H1 (cell line): ENCODE measurements at regions not wholly inside any gene's neighbourhood (a gene's known extent, or its start where the extent isn't known, plus 50 kb on each side); places are given as distances from the start of the nearest gene placed in this dataset.

Experiments
- CTCF ChIA-PET: fragments of 300-600 bp; sonication (Branson Sonifier 250); formaldehyde crosslinking; loops from one replicate; lab custom pipeline; 2021; ENCODE audit not compliant: partially characterized antibody; lab: Charles Lee
- POLR2A ChIA-PET: fragments of 300-600 bp; sonication (Branson Sonifier 250); formaldehyde crosslinking; loops from one replicate; lab custom pipeline; 2021; ENCODE audit warnings: inconsistent platforms; ENCODE audit not compliant: partially characterized antibody; lab: Charles Lee
- DNase-seq, 2 experiments: peaks; one replicate each; pipeline versions ENCODE4 v3.0.0 to v3.0.0-alpha.2; 2010 to 2022; ENCODE audit warnings: low spot score in 2 of 2, low read depth in 1 of 2, mixed read lengths in 1 of 2
- FAIRE-seq: peaks from 2 replicates; lab custom pipeline; 2011; peaks lifted over from hg19 to GRCh38; lab: Jason Lieb, UNC
- H2AFZ ChIP-seq: 2 replicates; pipeline ENCODE4 v1.8.1; 2012; ENCODE audit warnings: low read length, inconsistent platforms
- H2AK5ac ChIP-seq: 2 replicates; pipeline ENCODE4 v1.6.1; 2013; ENCODE audit warnings: low read depth, low read length
- H2BK120ac ChIP-seq: replicated peaks from 2 replicates; pipeline ENCODE3; 2013; ENCODE audit warnings: low read depth, low read length, inconsistent platforms
- H2BK12ac ChIP-seq: 2 replicates; pipeline ENCODE4 v1.6.1; 2013; ENCODE audit warnings: low read depth, low read length
- H2BK15ac ChIP-seq: 2 replicates; pipeline ENCODE4 v1.6.1; 2013; ENCODE audit warnings: low read length
- H2BK20ac ChIP-seq: 2 replicates; pipeline ENCODE4 v1.6.1; 2013; ENCODE audit warnings: low read length
- H2BK5ac ChIP-seq: 2 replicates; pipeline ENCODE4 v1.6.1; 2013; ENCODE audit warnings: low read depth, low read length
- H3K14ac ChIP-seq: 2 replicates; pipeline ENCODE4 v1.6.1; 2013; ENCODE audit warnings: inconsistent platforms; ENCODE audit not compliant: insufficient read length
- H3K18ac ChIP-seq: 2 replicates; pipeline ENCODE4 v1.6.1; 2013; ENCODE audit warnings: low read length; ENCODE audit errors: extremely low read depth
- H3K23ac ChIP-seq: 2 replicates; pipeline ENCODE4 v1.6.1; 2013; ENCODE audit warnings: inconsistent platforms; ENCODE audit not compliant: insufficient read length
- H3K23me2 ChIP-seq: 2 replicates; pipeline ENCODE4 v1.6.1; 2013; ENCODE audit warnings: low read depth, low read length
- H3K27ac ChIP-seq: 2 replicates; pipeline ENCODE4 v1.6.1; 2011; ENCODE audit warnings: low read depth, low read length, inconsistent platforms
- H3K27me3 ChIP-seq, 4 experiments: replicated peaks in 1 of 4; 1 replicate in 1 of 4; 2 replicates in 3 of 4; pipeline versions ENCODE4 v1.6.1 to v1.8.1; 2011 to 2013; ENCODE audit warnings: low read length in 3 of 4, mild to moderate bottlenecking in 3 of 4, inconsistent platforms in 2 of 4, mixed read lengths in 2 of 4, moderate library complexity in 1 of 4; ENCODE audit not compliant: control insufficient read depth in 3 of 4, insufficient read depth in 3 of 4; ENCODE audit errors: extremely low read depth in 1 of 4
- H3K36me3 ChIP-seq, 4 experiments: 2 replicates each; pipeline versions ENCODE4 v1.6.1 to v1.8.1; 2011 to 2013; ENCODE audit warnings: mild to moderate bottlenecking in 4 of 4, low read length in 3 of 4, moderate library complexity in 2 of 4, control low read depth in 1 of 4, inconsistent platforms in 1 of 4; ENCODE audit not compliant: insufficient read depth in 4 of 4, control insufficient read depth in 2 of 4
- H3K4ac ChIP-seq: replicated peaks from 2 replicates; pipeline ENCODE3; 2013; ENCODE audit warnings: low read length, low read depth, mixed read lengths, inconsistent platforms; ENCODE audit not compliant: insufficient read length
- H3K4me1 ChIP-seq, 4 experiments: replicated peaks in 1 of 4; 1 replicate in 1 of 4; 2 replicates in 3 of 4; pipeline versions ENCODE4 v1.6.1 to v1.8.1; 2011 to 2013; ENCODE audit warnings: low read length in 3 of 4, inconsistent platforms in 2 of 4, mixed read lengths in 1 of 4; ENCODE audit not compliant: insufficient read depth in 4 of 4, control insufficient read depth in 3 of 4
- H3K4me2 ChIP-seq, 2 experiments: 2 replicates each; pipeline versions ENCODE4 v1.6.1 to v1.8.1; 2011 to 2013; ENCODE audit warnings: low read depth in 2 of 2, low read length in 2 of 2, control low read depth in 1 of 2, inconsistent platforms in 1 of 2, mild to moderate bottlenecking in 1 of 2; ENCODE audit not compliant: insufficient read depth in 1 of 2
- H3K4me3 ChIP-seq, 4 experiments: fragments of 200-600, 300-600 bp in 1 of 4; sonication (generic), shearing (Covaris generic), sonication (Bioruptor Twin) in 1 of 4; 2 replicates each; pipeline versions ENCODE4 v1.5.1 to v1.8.1; 2011 to 2016; ENCODE audit warnings: low read length in 4 of 4, low read depth in 3 of 4, control low read depth in 2 of 4, inconsistent platforms in 2 of 4, mild to moderate bottlenecking in 2 of 4, mixed read lengths in 1 of 4, moderate library complexity in 1 of 4; ENCODE audit not compliant: insufficient read depth in 2 of 4; ENCODE audit errors: extremely low read depth in 1 of 4
- H3K56ac ChIP-seq: replicated peaks from 2 replicates; pipeline ENCODE3; 2013; ENCODE audit warnings: low read depth, mild to moderate bottlenecking, mixed read lengths, low read length, inconsistent platforms; ENCODE audit not compliant: insufficient read length
- H3K79me1 ChIP-seq: 2 replicates; pipeline ENCODE4 v1.6.1; 2013; ENCODE audit warnings: low read depth, low read length, control low read depth
- H3K79me2 ChIP-seq, 2 experiments: 2 replicates each; pipeline versions ENCODE4 v1.6.1 to v1.8.1; 2012 to 2013; ENCODE audit warnings: low read length in 2 of 2, mild to moderate bottlenecking in 2 of 2, inconsistent platforms in 1 of 2; ENCODE audit not compliant: insufficient read depth in 2 of 2, control insufficient read depth in 1 of 2
- H3K9ac ChIP-seq, 4 experiments: replicated peaks in 1 of 4; 1 replicate in 1 of 4; 2 replicates in 3 of 4; pipeline versions ENCODE4 v1.6.1 to v1.8.1; 2011 to 2013; ENCODE audit warnings: low read depth in 3 of 4, low read length in 3 of 4, control low read depth in 2 of 4, mild to moderate bottlenecking in 2 of 4, moderate library complexity in 2 of 4, inconsistent platforms in 1 of 4; ENCODE audit errors: extremely low read depth in 1 of 4
- H3K9me3 ChIP-seq, 2 experiments: 2 replicates each; pipeline versions ENCODE4 v1.6.1 to v1.8.1; 2012 to 2013; ENCODE audit warnings: mild to moderate bottlenecking in 2 of 2, moderate library complexity in 2 of 2, control low read depth in 1 of 2, inconsistent platforms in 1 of 2, low read depth in 1 of 2, low read length in 1 of 2, mixed read lengths in 1 of 2; ENCODE audit not compliant: insufficient read depth in 2 of 2
- H4K20me1 ChIP-seq, 2 experiments: replicated peaks in 1 of 2; 2 replicates each; pipeline versions ENCODE3 to v1.8.1; 2011 to 2013; ENCODE audit warnings: inconsistent platforms in 2 of 2, low read length in 2 of 2, mild to moderate bottlenecking in 1 of 2; ENCODE audit not compliant: insufficient read depth in 2 of 2, control insufficient read depth in 1 of 2
- H4K5ac ChIP-seq: 2 replicates; pipeline ENCODE4 v1.6.1; 2013; ENCODE audit warnings: low read length, low read depth, mixed read lengths, inconsistent platforms; ENCODE audit not compliant: insufficient read length
- H4K8ac ChIP-seq: 2 replicates; pipeline ENCODE4 v1.8.0; 2013; ENCODE audit warnings: mild to moderate bottlenecking, moderate library complexity, low read length, inconsistent platforms; ENCODE audit not compliant: insufficient read depth; ENCODE audit errors: extremely low read depth
- H4K91ac ChIP-seq: replicated peaks from 2 replicates; pipeline ENCODE3; 2013; ENCODE audit warnings: low read length, mixed read lengths, inconsistent platforms; ENCODE audit not compliant: insufficient read length
- CTCF ChIP-seq, 3 experiments: IDR thresholded peaks; 1 replicate in 2 of 3; 2 replicates in 1 of 3; pipeline versions ENCODE4 v1.5.1 to v1.6.1; 2011; ENCODE audit warnings: low read length in 3 of 3, mild to moderate bottlenecking in 3 of 3, inconsistent platforms in 2 of 3, low read depth in 1 of 3, moderate library complexity in 1 of 3; ENCODE audit not compliant: insufficient read depth in 1 of 3; ENCODE audit errors: control extremely low read depth in 1 of 3
- GABPA ChIP-seq: IDR thresholded peaks from 2 replicates; pipeline ENCODE4 v1.6.1; 2011; ENCODE audit warnings: mild to moderate bottlenecking, low read length, moderate library complexity, borderline replicate concordance; ENCODE audit not compliant: insufficient read depth
- HDAC6 ChIP-seq: IDR thresholded peaks from one replicate; pipeline ENCODE4 v1.7.1; 2012; ENCODE audit warnings: low read depth, mild to moderate bottlenecking, inconsistent platforms, low read length, moderate library complexity
- RAD21 ChIP-seq, 2 experiments: IDR thresholded peaks in 1 of 2; conservative IDR thresholded peaks in 1 of 2; 2 replicates each; pipeline ENCODE4 v1.6.1; 2011; ENCODE audit warnings: low read depth in 2 of 2, low read length in 2 of 2, improper control_type of control experiment in 1 of 2, inconsistent platforms in 1 of 2, mild to moderate bottlenecking in 1 of 2, moderate library complexity in 1 of 2
- SP1 ChIP-seq: IDR thresholded peaks from 2 replicates; pipeline ENCODE4 v1.6.1; 2011; ENCODE audit warnings: low read depth, low read length
- TBP ChIP-seq: IDR thresholded peaks from 2 replicates; pipeline ENCODE4 v1.6.1; 2011; ENCODE audit warnings: low read depth, low read length, improper control_type of control experiment
- TEAD4 ChIP-seq: IDR thresholded peaks from 2 replicates; pipeline ENCODE4 v1.6.1; 2012; ENCODE audit warnings: low read depth, low read length, inconsistent platforms, mixed read lengths
- WGBS, 2 experiments: shearing (Covaris generic) in 1 of 2; methylation state at CpG; one replicate each; pipeline versions ENCODE4 v1.1.6 to v1.1.7; 2013 to 2015; ENCODE audit warnings: low lambda C conversion rate in 2 of 2, mixed read lengths in 2 of 2, inconsistent platforms in 1 of 2, low coverage in 1 of 2, missing lambda C conversion rate in 1 of 2; ENCODE audit not compliant: insufficient replicate concordance in 2 of 2, insufficient coverage in 1 of 2, insufficient read length in 1 of 2; ENCODE audit errors: extremely low coverage in 1 of 2, missing lambda C conversion rate in 1 of 2; 5-methylcytosine and 5-hydroxymethylcytosine counted together

- H2BK20ac ChIP-seq, result no peak overlapping the region
- no peak overlapping the region for H3K4me2 ChIP-seq
- WGBS, 2 experiments, result 0% methylated on average over 1 of the region's 1 CpG; no CpG with 5 or more reads in 1 of the 2 experiments
- H2AFZ ChIP-seq, result no peak overlapping the region
- ChIA-PET POLR2A (no interaction called here), CTCF (interaction anchor here (0.7 to 1.5 kb wide), 6 partner anchors 20 to 1512 kb away, joined by 3 to 6 read pairs (median 3); no protein-coding TSS in a partner anchor)
- H3K9me3 ChIP-seq, result no peaks in the 10 kb centered on the region
- H3K18ac ChIP-seq, result no peak overlapping the region
- TF ChIP-seq GABPA, result no peak
- TF ChIP-seq RAD21 (IDR thresholded peaks at IDR 0.05 in 1 of 2, conservative IDR thresholded peaks at IDR 0.05 in 1 of 2; ENCODE audit: low read depth in 2 of 2, low read length in 2 of 2), result peak; percentile 92 to 93
- TF ChIP-seq HDAC6, result no peak
- TF ChIP-seq TEAD4, result peak; percentile 66
- TF ChIP-seq SP1, result no peak
- TF ChIP-seq TBP, result no peak
- peak; percentile 39 to 83 (median 77) for TF ChIP-seq CTCF (IDR thresholded peaks at IDR 0.05; ENCODE audit: control extremely low read depth in 1 of 3, insufficient read depth in 1 of 3, low read depth in 1 of 3, low read length in 3 of 3)
- H3K36me3 ChIP-seq, result no peaks in the 10 kb centered on the region
- no peak overlapping the region for H4K5ac ChIP-seq
- no peak overlapping the region for H3K56ac ChIP-seq
- H3K4me1 ChIP-seq, result peaks cover 0 to 7% (median 4%) of the 10 kb centered on the region in 4 experiments; a peak in 5 of 7 replicates
- no peak overlapping the region for H3K23ac ChIP-seq
- no peak overlapping the region for H2AK5ac ChIP-seq
- no peak overlapping the region for H3K9ac ChIP-seq
- FAIRE-seq (peak; percentile 84), DNase-seq (peak in 1 of 2 experiments; percentile 81)
- no peak overlapping the region for H2BK120ac ChIP-seq
- H4K91ac ChIP-seq, result no peak overlapping the region
- H2BK5ac ChIP-seq, result no peak overlapping the region
- H4K20me1 ChIP-seq, result peaks cover 3 to 5% of the 10 kb centered on the region in 2 experiments
- H4K8ac ChIP-seq, result no peak overlapping the region
- H3K27me3 ChIP-seq, result peaks cover 19 to 53% (median 40%) of the 10 kb centered on the region in 4 experiments
- no peaks in the 10 kb centered on the region for H3K79me2 ChIP-seq
- no peak overlapping the region for H3K4me3 ChIP-seq
- no peaks in the 10 kb centered on the region for H3K79me1 ChIP-seq
- no peak overlapping the region for H3K27ac ChIP-seq
- no peak overlapping the region for H3K14ac ChIP-seq
- H3K23me2 ChIP-seq, result peaks cover 16% of the 10 kb centered on the region; the same call in 1 of the 2 replicates
- H2BK15ac ChIP-seq, result no peak overlapping the region
- no peak overlapping the region for H3K4ac ChIP-seq
- no peak overlapping the region for H2BK12ac ChIP-seq
Observed at GRCh38 chr1:98051065-98051675, 130.3 kb upstream of the DPYD start.
